Embryonic facial prominence (tissue), 1 donor: ENCODE measurements at regions not wholly inside any gene's neighbourhood (a gene's known extent, or its start where the extent isn't known, plus 50 kb on each side); places are given as distances from the start of the nearest gene placed in this dataset.
A peak's percentile ranks its signal among the peaks of the same experiment; 100 is the strongest.
"Not testable (repeated sequence)": the region's sequence is repeated elsewhere in the genome, so short reads cannot be mapped to it uniquely, and the experiment has no call there.

Experiments used
- DNase-seq: peaks from one replicate; pipeline ENCODE4 v3.0.0-alpha.2; 2016; ENCODE audit errors: extremely low spot score

GRCh38 chrX:66912417-66912816 lies 273.5 kb upstream of the EDA2R start:
- no peak for DNase-seq

- DNase-seq, result no peak
Observed at GRCh38 chrX:66902081-66902480, 263.2 kb upstream of the EDA2R start.

- DNase-seq, result no peak
Observed at GRCh38 chrX:66900886-66901285, 262.0 kb upstream of the EDA2R start.

DNA sequence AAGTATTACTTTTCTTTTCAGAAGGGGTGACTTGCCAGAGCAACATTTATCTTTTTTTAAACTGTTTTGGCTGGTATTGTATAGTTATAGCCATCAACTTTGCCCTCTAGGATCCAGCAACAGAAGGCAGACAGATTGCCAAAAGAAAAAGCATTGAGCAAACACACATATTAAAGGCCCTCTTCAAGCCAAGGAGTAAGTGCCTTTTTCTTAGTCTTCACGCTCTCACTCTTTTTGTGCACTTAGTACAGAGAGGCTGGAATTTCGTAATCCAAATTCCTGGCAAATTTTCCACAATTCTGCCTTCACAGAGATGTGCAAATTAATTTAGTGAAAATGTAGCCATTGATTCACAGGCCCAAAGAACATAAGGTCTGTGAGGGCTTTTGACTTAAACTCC lies 253.1 kb upstream of the EDA2R start:
- DNase-seq, result no peak

- no peak for DNase-seq
Observed at GRCh38 chrX:66889418-66889817, 250.5 kb upstream of the EDA2R start.

DNA sequence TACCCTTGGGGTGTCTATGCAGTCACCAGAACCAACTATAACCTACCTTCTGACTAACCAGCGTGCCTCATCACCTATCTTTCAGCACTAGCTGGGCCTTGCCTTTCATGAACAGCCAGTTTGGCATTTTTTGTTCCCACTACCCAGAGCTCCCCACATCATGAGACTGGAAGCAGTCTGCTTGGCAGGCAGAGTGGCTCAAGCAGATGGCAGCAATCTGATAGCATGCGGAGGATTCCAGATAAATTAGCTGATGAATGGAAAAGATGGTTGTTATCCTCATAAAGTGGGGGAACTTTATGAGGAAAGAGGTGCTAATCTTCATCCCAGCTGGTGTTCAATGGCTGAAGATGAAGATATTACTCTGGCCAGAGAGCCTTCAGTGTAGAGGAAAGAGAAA lies 243.2 kb upstream of the EDA2R start:
- no peak for DNase-seq

GRCh38 chrX:66876776-66877175 lies 237.9 kb upstream of the EDA2R start:
- DNase-seq, result no peak

- peak; percentile 71 for DNase-seq
Observed at GRCh38 chrX:66872771-66873170, 233.9 kb upstream of the EDA2R start.

GRCh38 chrX:66863721-66864120 lies 224.8 kb upstream of the EDA2R start:
- DNase-seq, result no peak

DNA sequence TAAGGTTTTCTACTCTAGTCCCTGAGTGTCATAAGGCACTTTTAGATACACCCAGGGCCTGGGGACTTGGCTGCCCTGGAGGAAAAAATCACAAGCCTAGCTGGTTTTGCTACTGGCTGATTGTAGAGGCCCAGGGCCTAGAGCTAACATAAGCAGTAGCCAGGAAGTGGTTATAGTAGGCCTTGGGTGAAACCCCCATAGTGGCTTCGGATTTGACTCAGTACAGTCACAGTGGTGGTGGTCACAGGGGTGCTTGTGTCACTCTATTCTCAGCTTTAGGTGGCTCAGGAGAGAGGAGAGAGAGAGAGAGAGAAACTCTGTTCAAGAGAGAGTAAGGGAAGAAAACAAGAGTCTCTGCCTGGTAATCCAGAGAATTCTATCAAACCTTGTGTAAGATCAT lies 194.5 kb upstream of the EDA2R start:
- DNase-seq, result no peak

- no peak for DNase-seq
Observed at GRCh38 chrX:66815227-66815626, 176.3 kb upstream of the EDA2R start.

- DNase-seq, result not testable (repeated sequence)
Observed at GRCh38 chrX:66794514-66794913, 155.6 kb upstream of the EDA2R start.

- no peak for DNase-seq
Observed at GRCh38 chrX:66766318-66766717, 127.4 kb upstream of the EDA2R start.

DNA sequence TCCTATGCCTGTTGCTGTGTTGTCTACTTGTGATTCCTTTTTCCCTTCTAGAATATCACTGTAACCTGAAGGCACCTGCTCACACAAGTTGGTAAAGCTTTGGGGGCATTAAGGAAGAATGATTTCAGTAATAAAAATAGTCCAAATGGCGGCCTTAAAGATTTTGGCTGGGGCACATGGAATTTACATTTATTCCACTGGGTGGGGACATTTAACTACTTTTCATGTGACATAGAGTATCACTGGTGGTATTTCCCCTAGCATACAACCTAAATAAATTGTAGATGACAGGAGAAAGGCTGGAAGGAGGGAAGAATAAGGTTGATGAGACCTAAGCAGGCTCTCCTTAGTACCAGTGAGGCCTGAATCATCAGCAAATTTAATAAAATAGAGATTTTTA lies 121.8 kb upstream of the EDA2R start:
- no peak for DNase-seq

GRCh38 chrX:66756717-66757116 lies 117.8 kb upstream of the EDA2R start:
- DNase-seq, result no peak

DNA sequence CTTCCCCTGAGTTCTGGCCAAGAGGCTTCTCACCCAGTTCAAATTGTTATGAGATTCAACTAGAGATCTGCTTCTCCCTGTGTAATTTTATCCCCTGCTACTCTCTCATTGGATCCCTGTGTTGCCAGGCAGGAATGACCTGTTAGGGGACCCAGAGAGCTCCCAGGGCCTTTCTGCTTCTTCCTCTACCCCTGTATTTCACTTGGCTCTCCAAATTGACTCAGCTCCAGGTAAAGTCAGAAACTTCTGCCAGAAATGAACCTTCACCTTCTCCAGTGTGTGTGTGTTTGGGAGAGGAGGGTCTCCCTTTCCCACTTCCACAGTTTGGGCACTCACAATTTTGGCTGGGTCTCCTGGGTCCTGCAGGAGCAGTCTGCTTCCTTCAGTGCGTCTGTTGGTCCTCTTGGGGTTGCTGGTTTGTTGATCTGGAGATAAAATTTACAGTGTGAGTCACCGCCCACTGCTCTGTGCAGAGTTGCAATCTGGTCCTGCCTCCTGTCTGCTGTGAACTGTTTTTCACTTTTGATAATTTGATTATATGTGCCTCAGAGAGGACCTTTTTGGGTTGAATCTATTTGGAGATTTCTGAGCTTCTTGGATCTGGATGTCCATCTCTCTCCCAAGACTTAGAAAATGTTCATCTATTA lies 112.4 kb upstream of the EDA2R start:
- no peak for DNase-seq

DNA sequence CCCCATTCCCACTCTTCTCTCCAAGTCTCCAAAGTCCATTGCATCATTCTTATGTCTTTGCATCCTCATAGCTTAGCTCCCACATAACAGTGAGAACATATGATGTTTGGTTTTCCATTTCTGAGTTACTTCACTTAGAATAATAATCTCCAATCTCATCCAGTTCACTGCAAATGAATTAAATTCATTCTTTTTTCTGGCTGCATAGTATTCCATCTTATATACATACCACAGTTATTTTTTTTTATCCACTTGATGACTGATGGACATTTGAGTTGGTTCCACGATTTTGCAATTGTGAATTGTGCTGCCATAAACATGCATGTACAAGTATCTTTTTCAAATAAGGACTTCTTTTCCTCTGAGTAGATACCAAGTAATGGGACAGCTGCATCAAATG lies 105.6 kb upstream of the EDA2R start:
- not testable (repeated sequence) for DNase-seq

GRCh38 chrX:66731398-66731797 lies 92.5 kb upstream of the EDA2R start:
- no peak for DNase-seq

DNA sequence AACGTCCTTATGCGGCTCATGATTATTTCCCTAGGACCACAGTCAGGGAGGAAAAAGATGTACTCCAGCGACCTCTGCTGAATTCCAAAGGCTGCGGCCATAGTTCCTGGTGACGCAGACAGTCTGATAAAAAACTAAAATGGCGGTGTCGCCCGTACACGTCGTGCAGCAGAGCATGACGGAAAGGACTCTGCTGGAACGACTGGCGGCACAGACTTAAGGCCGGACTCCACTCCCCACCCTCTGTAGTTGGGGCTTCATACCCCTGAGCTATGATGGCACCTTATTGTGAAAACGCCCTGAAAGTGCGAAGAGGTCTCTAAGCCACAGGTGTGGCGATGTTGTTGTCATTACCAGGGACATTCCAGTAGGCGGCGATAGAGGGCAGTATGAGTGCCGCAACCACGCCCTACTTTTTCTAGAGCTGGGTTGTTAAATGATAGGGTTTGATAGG lies 90.0 kb upstream of the EDA2R start:
- peak; percentile 8 for DNase-seq

- no peak for DNase-seq
Observed at GRCh38 chrX:66717926-66718325, 79.0 kb upstream of the EDA2R start.

- no peak for DNase-seq
Observed at GRCh38 chrX:66698273-66699204, 59.7 kb upstream of the EDA2R start.

GRCh38 chrX:66692512-66692911 lies 53.6 kb upstream of the EDA2R start:
- not testable (repeated sequence) for DNase-seq
